WTC11 (cell line): ENCODE measurements at regions not wholly inside any gene's neighbourhood (a gene's known extent, or its start where the extent isn't known, plus 50 kb on each side); places are given as distances from the start of the nearest gene placed in this dataset. TPM values are rescaled to one million over a fixed set of nuclear protein-coding genes. Genes with fewer than 3 reads are reported as not detected.

ENCODE experiments used
- microRNA-seq: library from miRNA; unstranded; fragments of <30 nt; microRNA quantifications from one replicate; pipeline ENCODE4 v1.2.0, GENCODE V29; 2022; ENCODE audit warnings: borderline number of aligned reads

Small RNA genes in the stretch of these regions (microRNA-seq; reads per million reads assigned to microRNA genes)
- gene MIR548AI: not detected
